ENCODE measurements at regions not wholly inside any gene's neighbourhood (a gene's known extent, or its start where the extent isn't known, plus 50 kb on each side); places are given as distances from the start of the nearest gene placed in this dataset.

DNA sequence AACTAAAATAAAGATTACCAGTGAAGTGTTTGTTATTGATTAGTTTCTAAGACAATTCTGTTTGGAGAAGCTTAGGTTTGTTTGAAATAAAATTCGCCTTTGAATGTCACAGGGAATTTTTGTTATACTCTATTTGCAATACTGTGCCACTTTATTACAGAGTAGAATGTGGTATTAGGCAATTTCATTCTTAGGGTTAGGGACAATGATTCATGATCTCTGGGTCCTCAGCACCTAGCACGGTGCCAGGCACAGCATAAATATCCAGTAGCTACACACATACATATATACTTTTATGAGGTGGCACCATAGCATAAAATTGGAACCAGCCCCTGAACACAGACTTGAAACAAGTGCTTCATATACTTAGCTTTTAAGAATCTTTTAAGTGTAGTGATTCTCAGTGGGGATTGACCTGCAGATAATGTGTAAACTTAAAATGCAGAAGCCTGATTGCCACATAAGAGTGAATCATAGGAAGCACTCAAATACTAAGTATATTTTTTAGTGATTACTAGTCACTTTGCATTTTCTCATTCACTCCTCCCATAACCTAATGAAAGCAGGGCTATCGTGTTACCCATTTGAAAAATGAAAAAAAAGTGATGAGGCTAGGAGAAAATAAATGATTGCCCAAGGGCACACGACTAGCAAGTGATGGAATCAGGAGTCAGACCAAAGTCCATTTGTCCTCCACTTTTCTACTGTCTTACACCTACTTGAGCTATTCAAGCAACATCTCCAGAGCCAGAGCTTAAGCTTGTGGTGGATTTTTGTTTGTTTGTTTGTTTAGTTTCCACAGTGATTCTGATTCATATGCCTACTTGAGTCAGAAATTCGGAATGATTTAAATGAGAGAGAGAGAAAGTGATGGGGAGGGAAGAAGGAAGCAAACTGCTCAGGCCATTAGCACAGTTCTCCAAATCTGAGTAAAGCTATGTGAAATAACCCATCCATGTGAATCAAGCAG, 366.0 kb upstream of the FGF13 start:
- Histone ChIP-seq H3K4me1 (ENCODE audit: control insufficient read depth, insufficient read depth, low read length) (no peaks in the 10 kb centered on the region), H3K27ac (ENCODE audit: insufficient read depth, low read depth, low read length, poor library complexity, severe bottlenecking) (no peak overlapping the region), H3K9me3 (ENCODE audit: control insufficient read depth, low read length) (no peaks in the 10 kb centered on the region), H3K36me3 (ENCODE audit: control insufficient read depth, insufficient read depth, low read length) (no peaks in the 10 kb centered on the region), H3K27me3 (ENCODE audit: control insufficient read depth, insufficient read depth, low read length, poor library complexity, severe bottlenecking) (no peaks in the 10 kb centered on the region), H3K4me3 (ENCODE audit: insufficient read depth, low read depth, low read length) (no peak overlapping the region)
- 75 to 84% methylated on average over 1 to 3 of the region's 5 CpGs for WGBS, 2 experiments

DNA sequence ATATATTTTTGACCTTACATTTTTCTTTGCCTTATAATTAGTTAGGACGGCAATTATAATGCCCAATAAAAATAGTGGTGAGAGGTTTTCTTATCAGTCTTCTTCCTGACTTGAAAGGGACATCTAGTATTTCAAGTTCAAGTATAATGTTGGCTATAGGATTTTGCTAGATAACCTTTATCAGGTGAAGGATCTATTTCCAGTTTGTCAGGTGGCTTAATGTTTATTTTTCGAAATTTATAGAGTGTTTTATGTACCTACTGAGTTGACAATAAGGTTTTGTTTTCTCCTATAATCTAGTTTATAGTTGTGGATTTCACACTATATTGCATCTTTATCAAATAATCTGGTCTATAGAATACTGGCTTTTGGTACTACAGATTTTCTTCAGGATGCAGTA, 351.8 kb upstream of the FGF13 start:
- WGBS, 2 experiments: 82 to 100% methylated on average over 1 to 2 of the region's 2 CpGs
- H3K36me3 ChIP-seq (ENCODE audit: control insufficient read depth, insufficient read depth, low read length): no peaks in the 10 kb centered on the region
- H3K4me3 ChIP-seq (ENCODE audit: insufficient read depth, low read depth, low read length): no peak overlapping the region
- H3K4me1 ChIP-seq (ENCODE audit: control insufficient read depth, insufficient read depth, low read length): no peaks in the 10 kb centered on the region
- H3K27me3 ChIP-seq (ENCODE audit: control insufficient read depth, insufficient read depth, low read length, poor library complexity, severe bottlenecking): no peaks in the 10 kb centered on the region
- no peak overlapping the region for H3K27ac ChIP-seq (ENCODE audit: insufficient read depth, low read depth, low read length, poor library complexity, severe bottlenecking)
- no peaks in the 10 kb centered on the region for H3K9me3 ChIP-seq (ENCODE audit: control insufficient read depth, low read length)

DNA sequence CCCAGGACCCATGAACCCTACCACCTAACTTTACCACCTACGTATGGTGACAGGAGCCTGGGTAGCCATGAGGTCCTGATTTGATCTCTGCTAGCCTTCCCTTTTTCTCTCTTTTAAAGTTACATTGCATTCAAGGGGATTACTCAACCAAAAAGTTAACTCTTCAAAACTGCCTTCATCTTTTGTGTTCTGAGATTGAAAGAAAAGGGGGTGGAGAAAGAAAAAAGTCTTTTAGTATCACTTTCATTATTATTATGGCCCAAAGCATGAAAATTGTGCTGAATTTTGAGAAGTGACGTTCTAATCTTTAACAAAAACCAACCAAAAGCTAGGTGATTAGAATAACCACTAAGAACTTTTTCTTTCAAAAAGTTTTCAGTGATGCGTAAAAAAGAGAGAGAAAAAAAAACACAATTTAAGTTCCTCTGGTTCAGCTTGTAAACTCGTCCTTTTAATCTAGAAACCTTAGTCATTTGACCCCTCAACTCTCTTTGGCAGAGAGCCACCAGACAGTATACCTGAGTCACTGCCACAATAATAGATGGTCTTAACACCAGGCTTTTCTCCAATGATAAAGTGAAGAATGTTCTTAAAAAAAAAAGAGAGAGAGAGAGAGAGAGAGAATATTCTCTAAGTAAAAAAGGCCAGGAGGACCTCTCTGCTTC, 347.4 kb upstream of the FGF13 start:
- whole genome bisulfite sequencing, 2 experiments: 86 to 100% methylated on average over 2 to 4 of the region's 4 CpGs

DNA sequence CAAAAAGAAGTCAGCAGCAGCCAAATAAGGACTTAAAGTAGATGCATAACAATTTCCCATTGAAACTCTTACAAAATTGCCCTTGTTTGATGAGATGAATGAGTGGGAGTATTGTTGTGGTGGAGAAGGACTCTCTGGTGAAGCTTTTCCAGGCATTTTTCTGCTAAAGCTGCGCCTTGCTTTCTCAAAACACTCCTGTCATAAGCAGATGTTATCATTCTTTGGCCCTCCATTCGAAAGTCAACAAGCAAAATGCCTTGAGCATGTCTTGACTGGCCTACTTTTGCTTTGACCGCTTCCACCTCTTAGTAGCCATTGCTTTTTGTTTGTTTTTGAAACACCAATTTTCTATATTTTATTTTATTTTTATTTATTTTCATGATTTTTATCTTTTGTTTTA, 340.9 kb upstream of the FGF13 start:
- Histone ChIP-seq H3K27me3 (ENCODE audit: control insufficient read depth, insufficient read depth, low read length, poor library complexity, severe bottlenecking) (no peaks in the 10 kb centered on the region), H3K36me3 (ENCODE audit: control insufficient read depth, insufficient read depth, low read length) (no peaks in the 10 kb centered on the region), H3K4me3 (ENCODE audit: insufficient read depth, low read depth, low read length) (no peak overlapping the region), H3K27ac (ENCODE audit: insufficient read depth, low read depth, low read length, poor library complexity, severe bottlenecking) (no peak overlapping the region), H3K4me1 (ENCODE audit: control insufficient read depth, insufficient read depth, low read length) (no peaks in the 10 kb centered on the region), H3K9me3 (ENCODE audit: control insufficient read depth, low read length) (no peaks in the 10 kb centered on the region)
- 91 to 100% methylated on average over 2 to 3 of the region's 3 CpGs for WGBS, 2 experiments

More for the DNA sequence above, 347.4 kb upstream of the FGF13 start:
- no peak overlapping the region for H3K27ac ChIP-seq (ENCODE audit: insufficient read depth, low read depth, low read length, poor library complexity, severe bottlenecking)
- no peak overlapping the region for H3K4me3 ChIP-seq (ENCODE audit: insufficient read depth, low read depth, low read length)
- H3K27me3 ChIP-seq (ENCODE audit: control insufficient read depth, insufficient read depth, low read length, poor library complexity, severe bottlenecking): no peaks in the 10 kb centered on the region
- H3K9me3 ChIP-seq (ENCODE audit: control insufficient read depth, low read length): no peaks in the 10 kb centered on the region
- no peaks in the 10 kb centered on the region for H3K36me3 ChIP-seq (ENCODE audit: control insufficient read depth, insufficient read depth, low read length)
- H3K4me1 ChIP-seq (ENCODE audit: control insufficient read depth, insufficient read depth, low read length): no peaks in the 10 kb centered on the region

DNA sequence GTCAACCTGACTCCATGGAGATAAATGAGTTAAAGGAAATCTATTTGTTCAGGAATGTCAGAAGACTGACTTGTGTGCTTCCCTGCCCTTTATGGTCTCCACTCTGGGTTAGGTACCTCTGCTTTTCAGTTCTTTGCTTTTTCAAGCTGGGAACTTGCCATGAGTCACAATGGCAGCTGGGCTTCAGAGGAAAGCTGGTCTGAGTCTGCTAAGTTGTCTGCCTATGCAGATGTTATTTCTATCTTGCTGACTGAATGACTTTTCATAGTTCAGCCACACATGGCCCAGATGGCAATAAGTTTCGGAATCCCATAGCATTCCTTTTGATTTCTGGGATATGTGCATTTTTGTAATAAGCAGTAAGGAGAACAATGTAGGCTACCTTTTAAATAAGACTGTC, 337.9 kb upstream of the FGF13 start:
- H3K36me3 ChIP-seq (ENCODE audit: control insufficient read depth, insufficient read depth, low read length): no peaks in the 10 kb centered on the region
- no peak overlapping the region for H3K27ac ChIP-seq (ENCODE audit: insufficient read depth, low read depth, low read length, poor library complexity, severe bottlenecking)
- H3K27me3 ChIP-seq (ENCODE audit: control insufficient read depth, insufficient read depth, low read length, poor library complexity, severe bottlenecking): no peaks in the 10 kb centered on the region
- no peaks in the 10 kb centered on the region for H3K9me3 ChIP-seq (ENCODE audit: control insufficient read depth, low read length)
- 91 to 100% methylated on average over 1 of the region's 1 CpG for WGBS, 2 experiments
- no peaks in the 10 kb centered on the region for H3K4me1 ChIP-seq (ENCODE audit: control insufficient read depth, insufficient read depth, low read length)
- H3K4me3 ChIP-seq (ENCODE audit: insufficient read depth, low read depth, low read length): no peak overlapping the region

DNA sequence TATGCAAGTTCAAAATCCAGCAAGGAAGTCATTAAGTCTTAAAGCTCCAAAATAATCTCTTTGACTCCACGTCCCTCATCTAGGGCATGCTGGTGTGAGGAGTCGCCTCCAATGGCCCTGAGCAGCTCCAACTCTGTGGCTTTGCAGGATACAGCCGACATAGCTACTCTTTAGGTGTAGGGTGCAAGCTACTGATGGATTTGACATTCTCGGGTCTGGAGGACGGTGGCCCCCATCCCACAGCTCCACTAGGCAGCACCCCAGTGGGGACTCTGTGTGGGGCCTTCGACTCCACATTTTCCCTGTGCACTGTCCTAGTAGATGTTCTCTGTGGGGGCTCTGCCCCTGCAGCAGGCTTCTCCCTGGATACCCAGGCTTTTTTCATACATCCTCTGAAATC, 333.2 kb upstream of the FGF13 start:
- no peaks in the 10 kb centered on the region for H3K27me3 ChIP-seq (ENCODE audit: control insufficient read depth, insufficient read depth, low read length, poor library complexity, severe bottlenecking)
- WGBS, 2 experiments: 90 to 95% methylated on average over 6 of the region's 6 CpGs

DNA sequence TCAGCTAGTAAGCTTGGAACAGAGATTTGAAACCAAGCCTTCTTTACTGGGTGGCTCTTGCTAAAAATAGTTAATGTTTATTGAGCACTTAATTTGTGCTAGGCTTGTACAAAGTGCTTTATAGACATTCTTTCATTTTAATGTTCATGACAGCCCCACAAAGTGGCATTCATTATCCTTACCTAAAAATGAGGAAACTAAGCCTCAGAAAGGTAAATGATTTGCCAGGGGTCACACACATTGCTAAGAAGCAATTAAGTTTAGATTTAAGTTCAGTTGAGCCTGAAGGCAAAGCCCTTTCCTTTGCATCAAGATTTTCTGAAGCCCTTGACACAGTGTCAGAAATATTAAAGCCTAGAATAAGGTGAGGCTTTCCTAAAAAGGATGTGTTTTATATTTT, 327.5 kb upstream of the FGF13 start:
- Histone ChIP-seq H3K4me3 (ENCODE audit: insufficient read depth, low read depth, low read length) (no peak overlapping the region), H3K27me3 (ENCODE audit: control insufficient read depth, insufficient read depth, low read length, poor library complexity, severe bottlenecking) (no peaks in the 10 kb centered on the region), H3K9me3 (ENCODE audit: control insufficient read depth, low read length) (no peaks in the 10 kb centered on the region), H3K27ac (ENCODE audit: insufficient read depth, low read depth, low read length, poor library complexity, severe bottlenecking) (no peak overlapping the region), H3K4me1 (ENCODE audit: control insufficient read depth, insufficient read depth, low read length) (no peaks in the 10 kb centered on the region), H3K36me3 (ENCODE audit: control insufficient read depth, insufficient read depth, low read length) (no peaks in the 10 kb centered on the region)

More for the DNA sequence above, 333.2 kb upstream of the FGF13 start:
- no peaks in the 10 kb centered on the region for H3K36me3 ChIP-seq (ENCODE audit: control insufficient read depth, insufficient read depth, low read length)
- no peak overlapping the region for H3K4me3 ChIP-seq (ENCODE audit: insufficient read depth, low read depth, low read length)
- no peak overlapping the region for H3K27ac ChIP-seq (ENCODE audit: insufficient read depth, low read depth, low read length, poor library complexity, severe bottlenecking)
- no peaks in the 10 kb centered on the region for H3K4me1 ChIP-seq (ENCODE audit: control insufficient read depth, insufficient read depth, low read length)
- no peaks in the 10 kb centered on the region for H3K9me3 ChIP-seq (ENCODE audit: control insufficient read depth, low read length)

DNA sequence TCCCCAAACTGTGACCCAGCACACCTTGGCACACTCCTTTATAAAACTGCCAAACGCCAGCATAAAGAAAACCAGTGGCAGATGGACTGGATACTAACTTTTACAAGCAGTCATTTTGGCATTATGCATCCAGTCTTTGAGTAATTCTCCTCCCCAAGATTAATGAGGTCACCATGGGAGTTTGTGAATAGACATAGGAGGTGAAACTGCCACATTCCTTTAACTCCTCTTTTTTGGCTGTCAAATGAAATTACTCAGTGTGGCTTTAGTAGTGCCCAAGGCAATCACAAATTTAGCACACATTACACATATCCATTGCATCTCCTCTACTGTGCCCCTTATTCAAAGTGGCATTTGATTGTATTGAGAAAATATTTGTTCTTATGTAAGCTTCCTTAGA, 315.3 kb upstream of the FGF13 start:
- Histone ChIP-seq H3K36me3 (ENCODE audit: control insufficient read depth, insufficient read depth, low read length) (no peaks in the 10 kb centered on the region), H3K4me1 (ENCODE audit: control insufficient read depth, insufficient read depth, low read length) (no peaks in the 10 kb centered on the region), H3K27me3 (ENCODE audit: control insufficient read depth, insufficient read depth, low read length, poor library complexity, severe bottlenecking) (no peaks in the 10 kb centered on the region), H3K9me3 (ENCODE audit: control insufficient read depth, low read length) (no peaks in the 10 kb centered on the region), H3K4me3 (ENCODE audit: insufficient read depth, low read depth, low read length) (no peak overlapping the region), H3K27ac (ENCODE audit: insufficient read depth, low read depth, low read length, poor library complexity, severe bottlenecking) (no peak overlapping the region)
- 96 to 100% methylated on average over 1 of the region's 1 CpG for WGBS, 2 experiments

DNA sequence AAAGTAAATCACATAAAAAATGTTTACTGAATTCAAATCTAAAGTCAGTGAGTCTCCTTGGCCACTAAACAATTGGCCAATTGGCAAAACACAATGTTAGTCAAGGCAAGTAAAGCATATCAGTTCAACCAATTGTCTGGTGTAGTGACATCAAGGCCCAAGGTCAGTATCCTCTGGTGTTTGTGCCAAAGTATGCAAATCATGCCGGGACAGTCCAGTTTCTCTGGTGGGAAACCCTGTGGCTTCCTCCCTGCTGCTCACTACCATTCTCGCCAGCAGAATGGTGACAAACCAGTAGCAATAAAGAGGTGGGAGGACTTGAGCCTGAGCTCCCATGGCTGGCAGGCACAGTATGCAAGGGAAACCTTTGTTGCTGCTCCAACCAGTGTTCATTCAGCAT, 314.9 kb upstream of the FGF13 start:
- no peak overlapping the region for H3K27ac ChIP-seq (ENCODE audit: insufficient read depth, low read depth, low read length, poor library complexity, severe bottlenecking)
- no peaks in the 10 kb centered on the region for H3K4me1 ChIP-seq (ENCODE audit: control insufficient read depth, insufficient read depth, low read length)
- no peak overlapping the region for H3K4me3 ChIP-seq (ENCODE audit: insufficient read depth, low read depth, low read length)
- H3K36me3 ChIP-seq (ENCODE audit: control insufficient read depth, insufficient read depth, low read length): no peaks in the 10 kb centered on the region
- WGBS, 2 experiments: 85 to 97% methylated on average over 2 of the region's 2 CpGs
- H3K27me3 ChIP-seq (ENCODE audit: control insufficient read depth, insufficient read depth, low read length, poor library complexity, severe bottlenecking): no peaks in the 10 kb centered on the region
- no peaks in the 10 kb centered on the region for H3K9me3 ChIP-seq (ENCODE audit: control insufficient read depth, low read length)

DNA sequence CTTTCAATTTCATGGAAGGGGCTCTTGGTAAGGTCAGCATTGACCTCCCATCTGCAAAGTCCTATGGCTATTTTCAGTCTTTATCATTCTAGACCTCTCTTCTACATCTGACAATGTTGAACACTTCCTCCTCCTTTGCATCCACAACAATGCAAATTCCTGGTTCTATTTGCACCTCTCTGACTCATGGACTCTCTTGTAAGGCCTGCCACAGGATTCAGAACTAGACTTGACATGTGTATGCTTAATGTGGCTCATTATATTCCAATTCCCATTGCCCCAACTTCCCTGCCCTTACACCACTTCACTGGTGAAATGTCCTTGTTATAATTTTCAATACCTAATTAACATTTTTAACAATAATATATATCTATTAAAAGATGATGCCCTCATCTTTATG, 314.3 kb upstream of the FGF13 start:
- Histone ChIP-seq H3K4me3 (ENCODE audit: insufficient read depth, low read depth, low read length) (no peak overlapping the region), H3K4me1 (ENCODE audit: control insufficient read depth, insufficient read depth, low read length) (no peaks in the 10 kb centered on the region)

More for the DNA sequence above, 314.3 kb upstream of the FGF13 start:
- Histone ChIP-seq H3K36me3 (ENCODE audit: control insufficient read depth, insufficient read depth, low read length) (no peaks in the 10 kb centered on the region), H3K9me3 (ENCODE audit: control insufficient read depth, low read length) (no peaks in the 10 kb centered on the region), H3K27ac (ENCODE audit: insufficient read depth, low read depth, low read length, poor library complexity, severe bottlenecking) (no peak overlapping the region), H3K27me3 (ENCODE audit: control insufficient read depth, insufficient read depth, low read length, poor library complexity, severe bottlenecking) (no peaks in the 10 kb centered on the region)
